Osteocyte (in vitro differentiated cells): ENCODE measurements at regions not wholly inside any gene's neighbourhood (a gene's known extent, or its start where the extent isn't known, plus 50 kb on each side); places are given as distances from the start of the nearest gene placed in this dataset.
"Not testable (repeated sequence)": the region's sequence is repeated elsewhere in the genome, so short reads cannot be mapped to it uniquely, and the experiment has no call there.

Experiments used
- DNase-seq: peaks from one replicate; pipeline ENCODE4 v3.0.0; 2021; ENCODE audit warnings: mixed read lengths; ENCODE audit not compliant: unreplicated experiment; ENCODE audit errors: extremely low spot score
- H3K27ac Mint-ChIP-seq: one replicate; pipeline ENCODE4 v1.8.0; 2021; ENCODE audit warnings: mild to moderate bottlenecking, mixed read lengths; ENCODE audit not compliant: unreplicated experiment
- H3K27me3 Mint-ChIP-seq: one replicate; pipeline ENCODE4 v1.8.0; 2021; ENCODE audit warnings: mixed read lengths; ENCODE audit not compliant: unreplicated experiment
- H3K36me3 Mint-ChIP-seq: one replicate; pipeline ENCODE4 v1.8.0; 2021; ENCODE audit warnings: mixed read lengths; ENCODE audit not compliant: unreplicated experiment
- H3K4me1 Mint-ChIP-seq: one replicate; pipeline ENCODE4 v1.8.0; 2021; ENCODE audit warnings: mixed read lengths; ENCODE audit not compliant: unreplicated experiment
- H3K4me3 Mint-ChIP-seq: one replicate; pipeline ENCODE4 v1.8.0; 2021; ENCODE audit warnings: mild to moderate bottlenecking, moderate library complexity, mixed read lengths; ENCODE audit not compliant: unreplicated experiment
- H3K9me3 Mint-ChIP-seq: one replicate; pipeline ENCODE4 v1.8.0; 2021; ENCODE audit warnings: mixed read lengths; ENCODE audit not compliant: unreplicated experiment
- TF ChIP-seq, protein P1 (sequence below): fragments of 200-600 bp; sonication (generic); IDR thresholded peaks from 2 replicates; pipeline ENCODE4 v1.5.0; 2021; ENCODE audit warnings: antibody characterized with exemption, mild to moderate bottlenecking, moderate library complexity

DNA sequence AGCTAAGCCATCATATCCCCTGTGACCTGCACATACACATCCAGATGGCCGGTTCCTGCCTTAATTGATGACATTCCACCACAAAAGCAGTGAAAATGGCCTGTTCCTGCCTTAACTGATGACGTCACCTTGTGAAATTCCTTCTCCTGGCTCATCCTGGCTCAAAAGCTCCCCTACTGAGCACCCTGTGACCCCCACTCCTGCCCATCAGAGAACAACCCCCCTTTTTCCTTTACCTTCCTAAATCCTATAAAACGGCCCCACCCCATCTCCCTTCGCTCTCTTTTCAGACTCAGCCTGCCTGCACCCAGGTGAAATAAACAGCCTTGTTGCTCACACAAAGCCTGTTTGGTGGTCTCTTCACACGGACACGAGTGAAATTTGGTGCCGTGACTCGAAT lies 543.8 kb upstream of the HTR2C start:
- not testable (repeated sequence) for H3K9me3 Mint-ChIP-seq, H3K4me1 Mint-ChIP-seq, DNase-seq, H3K36me3 Mint-ChIP-seq, H3K4me3 Mint-ChIP-seq, H3K27ac Mint-ChIP-seq
- H3K27me3 Mint-ChIP-seq: peaks cover 16% of the 10 kb centered on the region

DNA sequence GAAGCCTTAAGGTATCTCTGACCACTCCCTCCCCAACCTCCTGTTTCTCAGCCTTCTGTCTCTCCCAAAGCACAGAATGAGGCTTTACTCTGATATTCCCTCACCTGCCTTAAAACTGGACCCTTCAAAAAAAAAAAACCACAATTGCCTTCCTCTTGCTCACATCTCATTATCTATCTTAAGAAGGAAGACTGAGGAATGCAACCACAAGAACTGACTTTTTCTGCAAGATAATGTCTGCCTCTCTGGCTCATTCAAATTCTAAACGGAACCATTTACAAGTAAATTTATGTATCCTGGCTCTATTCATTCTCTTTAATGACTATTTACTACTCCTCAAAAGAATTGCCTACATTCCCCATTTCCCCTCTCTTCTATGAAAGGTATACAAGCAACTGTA lies 545.5 kb upstream of the HTR2C start:
- H3K4me3 Mint-ChIP-seq: no peak overlapping the region
- no peak for DNase-seq
- H3K9me3 Mint-ChIP-seq: no peaks in the 10 kb centered on the region
- H3K27me3 Mint-ChIP-seq: peaks cover 16% of the 10 kb centered on the region
- TF ChIP-seq, protein P1, sequence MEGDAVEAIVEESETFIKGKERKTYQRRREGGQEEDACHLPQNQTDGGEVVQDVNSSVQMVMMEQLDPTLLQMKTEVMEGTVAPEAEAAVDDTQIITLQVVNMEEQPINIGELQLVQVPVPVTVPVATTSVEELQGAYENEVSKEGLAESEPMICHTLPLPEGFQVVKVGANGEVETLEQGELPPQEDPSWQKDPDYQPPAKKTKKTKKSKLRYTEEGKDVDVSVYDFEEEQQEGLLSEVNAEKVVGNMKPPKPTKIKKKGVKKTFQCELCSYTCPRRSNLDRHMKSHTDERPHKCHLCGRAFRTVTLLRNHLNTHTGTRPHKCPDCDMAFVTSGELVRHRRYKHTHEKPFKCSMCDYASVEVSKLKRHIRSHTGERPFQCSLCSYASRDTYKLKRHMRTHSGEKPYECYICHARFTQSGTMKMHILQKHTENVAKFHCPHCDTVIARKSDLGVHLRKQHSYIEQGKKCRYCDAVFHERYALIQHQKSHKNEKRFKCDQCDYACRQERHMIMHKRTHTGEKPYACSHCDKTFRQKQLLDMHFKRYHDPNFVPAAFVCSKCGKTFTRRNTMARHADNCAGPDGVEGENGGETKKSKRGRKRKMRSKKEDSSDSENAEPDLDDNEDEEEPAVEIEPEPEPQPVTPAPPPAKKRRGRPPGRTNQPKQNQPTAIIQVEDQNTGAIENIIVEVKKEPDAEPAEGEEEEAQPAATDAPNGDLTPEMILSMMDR: no peak
- H3K27ac Mint-ChIP-seq: no peak overlapping the region
- no peaks in the 10 kb centered on the region for H3K4me1 Mint-ChIP-seq
- no peaks in the 10 kb centered on the region for H3K36me3 Mint-ChIP-seq

DNA sequence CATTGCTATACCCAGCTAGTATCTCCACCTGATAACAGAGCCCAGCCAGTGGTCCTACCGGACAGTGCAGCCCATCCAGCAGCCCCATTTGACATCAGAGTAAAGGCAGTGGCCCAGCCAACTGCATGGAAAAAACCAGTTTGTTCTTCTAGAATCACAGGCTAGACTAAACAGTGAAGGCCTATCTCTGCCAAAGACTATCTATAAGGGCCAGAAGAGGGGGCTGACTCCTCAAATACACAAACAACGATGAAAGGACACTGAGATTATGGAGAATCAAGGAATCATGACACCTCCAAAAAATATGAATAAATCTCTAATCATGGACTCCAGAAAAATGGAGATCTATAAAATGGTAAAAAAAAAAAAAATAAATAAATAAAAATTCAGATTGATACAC lies 546.4 kb upstream of the HTR2C start:
- H3K27ac Mint-ChIP-seq: no peak overlapping the region
- no peak for DNase-seq
- no peaks in the 10 kb centered on the region for H3K4me1 Mint-ChIP-seq
- no peaks in the 10 kb centered on the region for H3K9me3 Mint-ChIP-seq
- no peaks in the 10 kb centered on the region for H3K36me3 Mint-ChIP-seq
- TF ChIP-seq, protein P1: no peak
- H3K4me3 Mint-ChIP-seq: no peak overlapping the region
- peaks cover 16% of the 10 kb centered on the region for H3K27me3 Mint-ChIP-seq

DNA sequence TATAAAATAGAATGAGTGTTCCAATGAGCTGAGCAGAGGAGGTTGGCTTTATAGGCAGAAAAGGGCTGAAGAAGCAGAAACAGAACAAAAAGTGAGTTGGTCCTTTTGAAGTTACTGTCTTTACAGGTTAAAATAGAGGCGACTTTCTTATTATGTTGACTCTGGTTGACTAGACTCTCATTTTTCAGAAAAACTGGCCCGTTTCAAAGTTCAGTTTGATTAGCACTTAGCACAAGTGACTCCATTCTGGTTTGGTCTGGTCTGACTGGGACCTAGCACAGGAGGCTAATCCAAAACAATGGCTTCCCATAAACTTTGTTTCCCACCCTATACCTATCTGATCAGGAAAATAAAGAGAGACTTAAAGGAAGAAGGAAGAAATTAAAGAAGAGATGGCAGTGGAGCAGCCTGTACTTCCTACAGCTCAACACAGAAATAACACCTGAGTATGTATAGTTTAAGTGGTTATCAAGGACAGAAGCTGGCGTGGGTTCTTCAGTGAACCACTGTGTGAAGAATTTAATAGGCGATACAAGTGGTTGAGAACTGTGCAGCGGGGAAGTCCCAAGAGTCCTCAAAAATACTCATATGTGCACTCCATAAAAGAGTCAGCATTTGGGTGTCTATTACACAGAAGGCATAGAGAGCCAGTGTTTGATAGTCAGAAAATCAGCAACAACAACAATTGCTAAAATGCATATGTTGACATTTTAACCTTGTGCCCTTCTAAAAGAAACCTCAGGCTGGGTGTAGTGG lies 554.8 kb upstream of the HTR2C start:
- H3K27me3 Mint-ChIP-seq: no peaks in the 10 kb centered on the region
- no peak for DNase-seq
- peaks cover 15% of the 10 kb centered on the region for H3K9me3 Mint-ChIP-seq
- no peak overlapping the region for H3K27ac Mint-ChIP-seq
- H3K36me3 Mint-ChIP-seq: no peaks in the 10 kb centered on the region
- TF ChIP-seq, protein P1: no peak
- H3K4me1 Mint-ChIP-seq: no peaks in the 10 kb centered on the region
- no peak overlapping the region for H3K4me3 Mint-ChIP-seq

DNA sequence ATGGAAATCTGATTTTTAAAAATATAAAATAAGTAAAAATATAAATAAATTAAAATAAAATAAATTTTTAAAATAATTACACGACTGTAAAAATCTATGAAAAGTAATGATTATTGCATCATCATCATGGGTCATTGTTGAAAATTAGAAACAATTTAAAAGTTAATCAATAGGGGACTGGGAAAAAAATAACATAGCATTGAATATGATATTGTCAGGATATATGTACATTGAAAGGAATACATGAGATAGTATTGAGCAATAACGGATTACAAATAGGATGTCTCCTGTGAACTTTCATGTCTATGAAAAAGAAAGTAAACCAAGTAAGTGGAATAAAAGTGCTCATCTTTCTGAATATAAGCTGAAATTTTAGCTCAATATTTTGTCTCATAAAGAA lies 566.8 kb upstream of the HTR2C start:
- peaks cover 5% of the 10 kb centered on the region for H3K9me3 Mint-ChIP-seq
- H3K4me3 Mint-ChIP-seq: no peak overlapping the region
- TF ChIP-seq, protein P1: no peak
- H3K27me3 Mint-ChIP-seq: no peaks in the 10 kb centered on the region
- no peaks in the 10 kb centered on the region for H3K4me1 Mint-ChIP-seq
- no peak for DNase-seq
- no peaks in the 10 kb centered on the region for H3K36me3 Mint-ChIP-seq
- H3K27ac Mint-ChIP-seq: no peak overlapping the region
